Activated CD4-positive, alpha-beta T cell treated with anti-CD3 and anti-CD28 coated beads for 4 hours (primary cell): ENCODE measurements at regions not wholly inside any gene's neighbourhood (a gene's known extent, or its start where the extent isn't known, plus 50 kb on each side); places are given as distances from the start of the nearest gene placed in this dataset.

Experiments used
- DNase-seq, 2 donors: peaks; one replicate each; pipeline ENCODE4 v3.0.0-alpha.2; 2020

- no peak for DNase-seq
Measured at GRCh38 chr5:120365656-120366446, 98.2 kb upstream of the PRR16 start.

- DNase-seq: no peak
Measured at GRCh38 chr5:120367896-120368634, 96.0 kb upstream of the PRR16 start.

GRCh38 chr5:120368923-120369715, 95.0 kb upstream of the PRR16 start:
- DNase-seq: no peak

- no peak for DNase-seq
Measured at GRCh38 chr5:120372899-120373298, 91.2 kb upstream of the PRR16 start.

GRCh38 chr5:120375248-120375647, 88.9 kb upstream of the PRR16 start:
- no peak for DNase-seq

GRCh38 chr5:120380644-120381043, 83.5 kb upstream of the PRR16 start:
- no peak for DNase-seq

GRCh38 chr5:120382833-120383232, 81.3 kb upstream of the PRR16 start:
- DNase-seq: no peak

GRCh38 chr5:120386981-120387380, 77.1 kb upstream of the PRR16 start:
- DNase-seq: no peak

- no peak for DNase-seq
Measured at GRCh38 chr5:120388016-120388781, 75.9 kb upstream of the PRR16 start.

GRCh38 chr5:120394259-120394658, 69.8 kb upstream of the PRR16 start:
- no peak for DNase-seq

- no peak for DNase-seq
Measured at GRCh38 chr5:120396186-120396585, 67.9 kb upstream of the PRR16 start.

GRCh38 chr5:120400356-120400755, 63.7 kb upstream of the PRR16 start:
- no peak for DNase-seq

- DNase-seq: no peak
Measured at GRCh38 chr5:120402606-120403005, 61.5 kb upstream of the PRR16 start.

- no peak for DNase-seq
Measured at GRCh38 chr5:120405286-120405864, 58.7 kb upstream of the PRR16 start.

GRCh38 chr5:120405923-120406322, 58.2 kb upstream of the PRR16 start:
- no peak for DNase-seq

GRCh38 chr5:120413686-120414085, 50.4 kb upstream of the PRR16 start:
- DNase-seq: no peak
